Amniotic stem cell (primary cell): ENCODE measurements at regions not wholly inside any gene's neighbourhood (a gene's known extent, or its start where the extent isn't known, plus 50 kb on each side); places are given as distances from the start of the nearest gene placed in this dataset.

Source experiments
- DNase-seq: peaks from one replicate; lab custom pipeline; 2025; lab: John Stamatoyannopoulos, UW

GRCh38 chr12:115259968-115260747 is 576.2 kb upstream of the TBX3 start:
- DNase-seq = no peak

- no peak for DNase-seq
These were observed 573.8 kb upstream of the TBX3 start for GRCh38 chr12:115257791-115258190.

GRCh38 chr12:115255962-115256361 is 572.0 kb upstream of the TBX3 start:
- DNase-seq = no peak

- DNase-seq = no peak
These were observed 571.3 kb upstream of the TBX3 start for GRCh38 chr12:115255257-115255656.

- no peak for DNase-seq
These were observed 569.1 kb upstream of the TBX3 start for GRCh38 chr12:115253049-115253448.

- DNase-seq = no peak
These were observed 567.8 kb upstream of the TBX3 start for GRCh38 chr12:115251727-115252126.

- DNase-seq = no peak
These were observed 565.8 kb upstream of the TBX3 start for GRCh38 chr12:115249671-115250278.

- no peak for DNase-seq
These were observed 561.0 kb upstream of the TBX3 start for GRCh38 chr12:115245020-115245419.

- no peak for DNase-seq
These were observed 560.1 kb upstream of the TBX3 start for GRCh38 chr12:115243933-115244628.

GRCh38 chr12:115240251-115240650 is 556.3 kb upstream of the TBX3 start:
- no peak for DNase-seq

GRCh38 chr12:115235880-115236279 is 551.9 kb upstream of the TBX3 start:
- DNase-seq = no peak

GRCh38 chr12:115233891-115234543 is 550.0 kb upstream of the TBX3 start:
- no peak for DNase-seq

GRCh38 chr12:115232455-115233156 is 548.6 kb upstream of the TBX3 start:
- no peak for DNase-seq

GRCh38 chr12:115230606-115231005 is 546.6 kb upstream of the TBX3 start:
- no peak for DNase-seq

- DNase-seq = no peak
These were observed 545.5 kb upstream of the TBX3 start for GRCh38 chr12:115229517-115229916.

- no peak for DNase-seq
These were observed 544.5 kb upstream of the TBX3 start for GRCh38 chr12:115228434-115228833.

- DNase-seq = peak; percentile 59
These were observed 543.2 kb upstream of the TBX3 start for GRCh38 chr12:115227137-115227615.

GRCh38 chr12:115225845-115226244 is 541.9 kb upstream of the TBX3 start:
- DNase-seq = no peak

GRCh38 chr12:115223991-115224390 is 540.0 kb upstream of the TBX3 start:
- no peak for DNase-seq

GRCh38 chr12:115223322-115223721 is 539.3 kb upstream of the TBX3 start:
- DNase-seq = peak; percentile 55

- no peak for DNase-seq
These were observed 538.2 kb upstream of the TBX3 start for GRCh38 chr12:115222220-115222619.

- DNase-seq = no peak
These were observed 532.3 kb upstream of the TBX3 start for GRCh38 chr12:115216301-115216700.
